HL-60 (cell line): ENCODE measurements at regions not wholly inside any gene's neighbourhood (a gene's known extent, or its start where the extent isn't known, plus 50 kb on each side); places are given as distances from the start of the nearest gene placed in this dataset.

Experiments
- DNase-seq, 2 experiments: peaks; one replicate each; pipeline ENCODE4 v3.0.0-alpha.2; 2010 to 2020; ENCODE audit warnings: low read depth in 1 of 2, low spot score in 1 of 2
- H3K27ac ChIP-seq: fragments of 250-450 bp; sonication (Bioruptor Pico); replicated peaks from 2 replicates; pipeline ENCODE4 v1.5.1; 2020; ENCODE audit warnings: mild to moderate bottlenecking, moderate library complexity
- H3K27me3 ChIP-seq: fragments of 250-450 bp; sonication (Bioruptor Pico); 2 replicates; pipeline ENCODE4 v1.5.1; 2021; ENCODE audit warnings: mild to moderate bottlenecking, moderate library complexity; ENCODE audit not compliant: insufficient read depth, poor library complexity, severe bottlenecking
- H3K4me3 ChIP-seq: replicated peaks from 2 replicates; pipeline ENCODE4 v1.5.1; 2011; ENCODE audit warnings: mild to moderate bottlenecking, control low read depth, low read length; ENCODE audit not compliant: insufficient read depth
- CTCF ChIP-seq: IDR thresholded peaks from one replicate; pipeline ENCODE4 v1.5.1; 2011; ENCODE audit warnings: low read length, control low read depth, inconsistent platforms; ENCODE audit not compliant: insufficient read depth
- GABPA ChIP-seq: IDR thresholded peaks from 2 replicates; pipeline ENCODE4 v1.6.1; 2012; ENCODE audit warnings: low read depth
- POLR2AphosphoS5 ChIP-seq: IDR thresholded peaks from 2 replicates; pipeline ENCODE4 v1.6.1; 2012; ENCODE audit warnings: low read depth
- REST ChIP-seq: IDR thresholded peaks from 2 replicates; pipeline ENCODE4 v1.6.1; 2012; ENCODE audit warnings: low read depth; ENCODE audit not compliant: insufficient replicate concordance
- SPI1 ChIP-seq: IDR thresholded peaks from 2 replicates; pipeline ENCODE4 v1.6.1; 2012; ENCODE audit warnings: low read depth, mild to moderate bottlenecking, borderline replicate concordance

DNA sequence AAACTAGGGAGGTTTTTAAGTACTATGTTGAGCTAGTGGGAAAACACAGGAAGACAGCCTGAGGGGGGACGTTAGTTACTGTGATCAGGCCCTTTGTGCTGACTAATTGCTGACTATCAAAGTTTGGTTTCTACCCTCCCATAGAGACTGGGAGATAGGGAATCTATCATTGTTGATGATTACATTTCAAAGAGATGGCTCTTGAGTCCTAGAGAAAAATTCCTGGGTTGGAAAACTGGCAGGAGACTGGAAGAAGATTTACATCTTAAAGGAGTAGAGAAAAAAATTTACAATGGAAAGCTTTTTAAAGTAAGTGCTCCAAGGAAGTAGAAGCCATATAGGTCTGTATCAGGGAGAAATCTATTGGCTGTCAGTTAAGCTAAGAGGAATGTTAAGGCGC, 522.0 kb upstream of the KLHL1 start:
- Histone ChIP-seq H3K27ac (no peak overlapping the region), H3K27me3 (no peaks in the 10 kb centered on the region)
- no peak for TF ChIP-seq GABPA
- TF ChIP-seq REST, result no peak
- no peak for TF ChIP-seq POLR2AphosphoS5
- no peak for TF ChIP-seq CTCF
- no peak for TF ChIP-seq SPI1

GRCh38 chr13:70623239-70623638, 515.0 kb upstream of the KLHL1 start:
- Histone ChIP-seq H3K4me3 (no peak overlapping the region), H3K27ac (no peak overlapping the region), H3K27me3 (no peaks in the 10 kb centered on the region)
- TF ChIP-seq CTCF (no peak), SPI1 (no peak), REST (no peak), POLR2AphosphoS5 (no peak), GABPA (no peak)
- no peak for DNase-seq

More for the DNA sequence above, 522.0 kb upstream of the KLHL1 start:
- no peak for DNase-seq
- H3K4me3 ChIP-seq, result no peak overlapping the region

- no peak for DNase-seq
- Histone ChIP-seq H3K4me3 (no peak overlapping the region), H3K27ac (no peak overlapping the region), H3K27me3 (no peaks in the 10 kb centered on the region)
- TF ChIP-seq GABPA (no peak), SPI1 (no peak), POLR2AphosphoS5 (no peak), CTCF (no peak), REST (no peak)
Observed at GRCh38 chr13:70622796-70623195, 514.5 kb upstream of the KLHL1 start.
